ACHN (cell line): ENCODE measurements at regions not wholly inside any gene's neighbourhood (a gene's known extent, or its start where the extent isn't known, plus 50 kb on each side); places are given as distances from the start of the nearest gene placed in this dataset.
"Not testable (repeated sequence)": the region's sequence is repeated elsewhere in the genome, so short reads cannot be mapped to it uniquely, and the experiment has no call there.

ENCODE experiments used
- DNase-seq: peaks from one replicate; pipeline ENCODE4 v3.0.0-alpha.2; 2015
- in situ Hi-C: cut with HindIII; loops from 2 replicates; pipeline ENCODE4 v1.10.0; 2017; ENCODE audit warnings: low sequenced_read_pairs, low pct_ligation_motif_present, low pct_unique_long_range_greater_than_20kb

DNA sequence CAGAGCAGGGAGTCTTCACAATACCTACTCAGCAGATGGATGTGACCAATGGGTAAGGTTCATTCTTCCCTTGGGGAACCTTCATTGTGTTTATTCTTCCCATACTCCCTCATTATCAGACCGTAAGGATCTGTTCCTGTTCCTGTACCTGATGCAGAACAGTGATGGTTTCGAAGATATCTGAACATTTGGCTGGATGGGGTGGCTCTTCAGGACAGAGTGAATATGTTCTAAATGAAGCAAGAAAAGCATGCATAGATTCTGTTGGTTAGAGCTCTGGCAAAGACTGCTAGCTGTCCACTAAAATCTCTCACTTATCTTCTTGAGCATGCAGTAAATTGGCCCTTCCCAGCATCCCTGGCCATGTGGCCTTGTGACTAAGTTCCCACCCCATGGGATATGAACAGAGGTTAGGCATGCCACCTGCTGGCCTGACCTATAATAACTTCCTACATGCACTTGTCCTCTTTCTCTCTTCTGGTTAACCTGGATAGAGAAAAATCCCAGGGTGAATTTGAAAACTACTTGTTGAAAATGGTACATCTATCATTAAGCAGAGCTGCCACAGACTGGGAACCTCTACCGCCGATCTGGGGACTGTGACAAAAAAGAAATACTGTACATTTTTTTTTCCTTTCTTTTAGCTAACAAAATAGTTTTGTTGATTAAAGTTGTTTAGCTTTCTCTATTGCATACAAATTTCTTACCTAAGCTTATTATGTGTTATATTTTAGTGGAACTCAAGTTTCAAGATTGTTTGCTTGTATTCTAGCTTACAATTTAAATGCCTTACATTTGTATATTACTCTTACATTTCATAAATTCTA lies 60.0 kb upstream of the BANK1 start:
- in situ Hi-C loops: no loop called here
- peak; percentile 67 for DNase-seq

DNA sequence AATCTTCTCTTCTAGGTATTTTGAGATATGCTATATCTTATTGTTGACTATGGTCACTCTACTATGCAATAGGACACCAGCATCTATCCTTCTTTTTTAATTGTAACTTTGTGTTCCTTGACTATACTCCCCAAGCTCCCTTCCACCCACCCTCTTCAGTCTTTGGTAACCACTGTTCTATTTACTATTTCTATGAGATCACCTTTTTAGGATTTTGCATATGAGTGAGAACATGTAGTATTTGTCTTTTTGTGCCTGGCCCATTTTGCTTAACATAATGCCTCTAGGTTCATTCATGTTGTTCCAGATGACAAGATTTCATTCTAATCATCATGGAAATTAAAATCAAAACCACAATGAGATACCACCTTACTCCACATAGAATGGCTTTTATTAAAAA lies 63.3 kb upstream of the BANK1 start:
- in situ Hi-C loops: no loop called here
- DNase-seq: no peak

- no peak for DNase-seq
- in situ Hi-C loops: no loop called here
These were observed 66.4 kb upstream of the BANK1 start for GRCh38 chr4:101724093-101724492.

GRCh38 chr4:101718810-101719209 lies 71.7 kb upstream of the BANK1 start:
- in situ Hi-C loops: no loop called here

DNA sequence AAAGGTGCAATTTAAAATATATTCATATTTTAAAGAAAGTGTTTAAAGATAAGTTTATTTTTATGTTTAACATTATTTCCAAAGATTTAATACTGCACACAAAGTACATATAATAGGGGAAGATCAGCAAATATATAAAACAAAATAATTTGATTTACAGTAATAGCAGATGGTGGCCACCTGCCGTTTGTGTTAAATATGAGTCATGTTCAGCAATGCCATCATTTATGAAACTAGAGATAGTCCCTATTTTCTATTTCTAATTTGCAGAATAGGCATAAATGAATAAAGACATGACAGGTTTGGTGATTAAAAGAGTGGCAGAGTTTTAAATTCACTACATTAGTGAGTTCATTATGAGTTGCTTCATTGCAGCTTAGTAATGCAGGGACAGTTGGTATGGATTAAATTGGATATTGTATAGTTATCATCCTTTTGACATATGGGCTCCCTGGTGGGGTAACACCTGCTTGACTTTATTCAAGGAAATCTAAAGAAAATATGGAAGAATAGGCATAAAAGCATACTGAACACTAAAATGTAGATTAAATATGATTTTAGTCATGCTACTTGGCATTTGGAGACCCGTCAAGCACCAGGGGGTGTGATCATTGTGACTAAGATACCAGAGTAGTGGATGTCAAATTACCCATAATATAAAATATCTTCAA lies 78.8 kb upstream of the BANK1 start:
- no peak for DNase-seq

More at GRCh38 chr4:101718810-101719209, 71.7 kb upstream of the BANK1 start:
- no peak for DNase-seq

DNA sequence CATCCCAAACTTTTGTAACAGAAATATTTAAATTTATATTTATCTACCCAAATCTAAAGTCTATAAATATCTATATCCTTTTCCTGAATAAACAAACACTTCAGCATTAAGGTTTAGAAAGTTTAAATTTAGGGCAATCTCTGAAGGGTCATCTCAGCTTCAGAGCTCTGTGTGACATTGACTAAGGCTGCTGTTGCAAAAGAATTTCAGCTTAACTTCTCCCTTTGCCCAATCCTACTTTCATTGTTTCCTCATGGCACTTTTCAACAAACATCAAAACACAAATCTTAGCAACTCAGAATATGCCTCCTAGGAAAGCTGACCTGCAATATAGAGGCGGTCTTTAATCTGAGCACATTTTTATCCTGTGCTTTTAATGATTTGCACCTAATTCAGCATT lies 79.7 kb upstream of the BANK1 start:
- in situ Hi-C loops: no loop called here
- no peak for DNase-seq

More for the DNA sequence above, 78.8 kb upstream of the BANK1 start:
- in situ Hi-C loops: no loop called here

GRCh38 chr4:101708293-101709039 lies 82.1 kb upstream of the BANK1 start:
- DNase-seq: no peak
- in situ Hi-C loops: no loop called here

- no peak for DNase-seq
- in situ Hi-C loops: no loop called here
These were observed 82.9 kb upstream of the BANK1 start for GRCh38 chr4:101707596-101707995.

DNA sequence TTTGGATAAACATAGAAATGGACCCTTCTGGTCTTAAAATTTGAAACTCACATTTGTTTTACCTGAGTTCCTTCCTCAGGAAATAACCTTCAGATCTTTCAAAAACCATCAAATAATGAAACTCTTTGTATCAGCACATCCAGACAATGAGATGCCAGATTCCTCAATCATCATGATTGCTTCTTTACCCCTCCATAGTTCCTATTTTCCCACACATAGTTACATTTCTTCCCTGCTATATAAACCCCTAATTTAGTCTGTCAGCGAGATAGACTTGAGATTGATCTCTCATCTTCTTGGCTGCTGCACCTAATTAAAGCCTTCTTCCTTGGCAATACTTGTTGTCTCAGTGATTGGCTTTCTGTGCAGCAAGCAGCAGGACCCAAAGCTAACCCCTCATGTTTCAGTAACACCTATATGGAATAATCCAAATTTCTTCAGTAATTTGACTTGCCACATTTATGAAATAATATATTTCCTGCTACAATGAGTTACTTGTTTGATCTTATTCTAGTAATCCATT lies 83.9 kb upstream of the BANK1 start:
- in situ Hi-C loops: no loop called here
- no peak for DNase-seq

- in situ Hi-C loops: no loop called here
- DNase-seq: no peak
These were observed 89.0 kb upstream of the BANK1 start for GRCh38 chr4:101701551-101701950.

DNA sequence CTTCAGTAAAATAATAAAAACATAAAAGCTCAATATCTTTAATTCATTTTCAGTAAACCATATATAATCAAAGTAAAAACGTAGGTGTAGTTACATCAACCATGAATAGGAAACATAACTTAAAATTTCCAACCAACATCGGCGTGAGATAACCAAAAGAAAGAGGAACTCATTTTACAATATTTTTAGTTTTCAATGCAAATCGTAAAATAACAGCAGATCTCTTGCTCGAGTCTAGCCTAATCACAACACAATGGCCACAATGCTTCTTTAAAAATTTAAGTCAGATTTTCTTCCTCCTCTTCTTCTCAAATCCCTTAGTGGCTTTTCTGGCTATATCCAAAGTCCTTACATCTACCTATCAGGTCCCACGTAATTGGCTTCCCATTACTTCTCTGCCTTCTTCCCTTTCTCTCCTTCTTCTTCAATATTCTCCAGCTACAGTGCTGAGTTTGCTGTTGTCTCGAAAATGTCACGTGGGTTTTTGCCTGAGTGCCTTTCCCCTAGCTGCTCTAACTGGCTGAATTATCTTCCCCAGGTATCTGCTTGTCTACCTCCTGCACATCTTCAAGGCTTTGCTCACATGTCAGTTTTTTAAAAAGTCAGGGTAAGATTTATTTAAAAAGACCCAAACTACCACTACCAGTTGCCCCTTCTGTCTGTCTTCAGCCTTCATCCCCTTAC lies 90.9 kb upstream of the BANK1 start:
- in situ Hi-C loops: no loop called here
- no peak for DNase-seq

DNA sequence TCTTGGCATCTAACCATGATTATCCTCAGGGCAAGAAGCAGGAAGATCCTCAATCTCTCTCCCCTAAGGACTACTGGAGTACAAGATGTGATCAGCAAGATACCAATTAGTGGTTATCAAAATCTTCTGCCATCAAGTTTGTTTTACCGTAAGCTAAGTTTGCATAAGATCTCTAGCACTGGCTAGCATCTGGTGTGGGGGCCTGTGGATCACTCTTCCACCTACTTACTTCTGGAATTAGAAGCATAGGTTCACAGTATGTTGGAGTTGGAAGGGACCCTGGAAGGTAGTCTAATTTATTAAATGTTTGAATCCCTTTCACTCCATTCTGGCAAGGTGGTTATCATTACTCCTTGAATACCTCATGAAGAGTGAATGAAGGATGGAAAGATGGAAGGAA lies 93.3 kb upstream of the BANK1 start:
- in situ Hi-C loops: no loop called here
- no peak for DNase-seq

DNA sequence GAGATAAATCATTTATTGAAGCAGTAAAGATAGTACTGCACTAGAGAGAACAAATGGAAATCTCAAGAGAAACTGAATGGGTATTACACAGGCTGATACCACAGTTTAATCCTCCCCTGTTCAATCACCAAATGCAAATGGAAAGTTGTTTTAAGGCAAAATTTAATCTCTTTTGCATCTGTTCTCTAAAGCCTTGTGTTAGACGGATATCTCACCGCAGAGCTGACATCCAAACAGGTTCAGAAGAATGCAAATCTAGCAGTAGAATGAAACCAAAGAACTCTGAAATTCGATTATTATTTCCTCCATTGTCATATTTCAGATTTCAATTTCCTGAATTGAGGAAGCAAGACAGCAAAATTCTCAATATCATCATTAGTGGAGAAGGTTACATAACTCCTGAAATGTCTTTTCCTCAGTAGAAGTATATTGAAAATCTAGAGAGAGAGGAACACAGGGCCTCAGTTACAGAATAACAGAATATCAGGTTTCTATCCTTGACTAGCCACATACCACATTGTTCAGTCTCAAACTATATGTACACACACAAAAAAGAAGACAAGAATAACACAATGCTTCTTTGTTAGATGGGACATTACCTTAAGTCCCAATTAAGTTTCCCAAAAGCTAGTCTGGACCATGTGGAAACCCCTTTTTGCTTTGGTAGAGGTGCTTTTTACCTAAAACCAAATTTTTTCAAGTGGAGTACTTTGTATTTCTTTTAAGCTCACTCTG lies 94.1 kb upstream of the BANK1 start:
- in situ Hi-C loops: no loop called here
- no peak for DNase-seq

GRCh38 chr4:101695176-101695575 lies 95.4 kb upstream of the BANK1 start:
- DNase-seq: no peak
- in situ Hi-C loops: no loop called here

DNA sequence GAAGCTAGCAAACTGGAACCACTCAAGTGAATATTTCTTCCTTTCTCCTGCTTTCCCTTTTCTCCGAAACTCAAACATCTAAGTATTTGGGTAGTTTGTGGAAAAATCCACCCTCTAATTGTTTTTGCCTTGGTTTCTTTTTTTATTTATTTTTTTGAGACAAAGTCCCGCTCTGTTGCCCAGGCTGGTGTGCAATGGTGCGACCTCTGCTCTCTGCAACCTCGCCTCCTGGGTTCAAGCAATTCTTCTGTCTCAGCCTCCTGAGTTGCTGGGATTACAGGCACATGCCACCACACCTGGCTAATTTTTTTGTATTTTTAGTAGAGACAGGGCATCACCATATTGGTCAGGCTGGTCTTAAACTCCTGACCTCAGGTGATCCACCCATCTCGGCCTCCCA lies 96.1 kb upstream of the BANK1 start:
- DNase-seq, in situ Hi-C loops: not testable (repeated sequence)

DNA sequence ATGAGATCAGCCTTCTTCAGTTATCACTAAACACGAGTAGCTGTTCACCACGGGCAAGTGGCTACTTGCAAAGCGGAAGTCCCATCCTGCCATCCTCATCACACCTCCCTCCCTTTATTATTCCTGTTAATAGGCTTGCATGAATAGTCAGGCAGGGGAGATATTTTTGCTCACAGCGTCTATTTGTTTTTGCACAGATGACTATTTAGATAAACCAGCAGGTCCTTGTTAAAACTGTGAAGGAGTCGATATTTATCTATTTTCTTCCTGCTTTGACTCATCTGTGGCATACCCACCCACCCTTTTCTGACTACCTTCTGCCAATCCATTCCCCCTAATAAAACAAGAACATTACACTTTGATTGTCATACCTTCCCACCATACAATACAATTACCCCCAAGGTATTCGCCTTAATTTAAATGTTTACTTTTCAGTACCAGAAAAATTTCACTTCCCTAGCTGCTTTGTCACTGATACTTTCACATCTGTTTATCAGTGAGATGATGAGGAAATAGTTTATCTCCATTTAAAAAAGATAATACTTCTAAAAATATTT lies 96.6 kb upstream of the BANK1 start:
- no peak for DNase-seq
- in situ Hi-C loops: no loop called here

- DNase-seq: no peak
- in situ Hi-C loops: no loop called here
These were observed 101.3 kb upstream of the BANK1 start for GRCh38 chr4:101689220-101689619.

DNA sequence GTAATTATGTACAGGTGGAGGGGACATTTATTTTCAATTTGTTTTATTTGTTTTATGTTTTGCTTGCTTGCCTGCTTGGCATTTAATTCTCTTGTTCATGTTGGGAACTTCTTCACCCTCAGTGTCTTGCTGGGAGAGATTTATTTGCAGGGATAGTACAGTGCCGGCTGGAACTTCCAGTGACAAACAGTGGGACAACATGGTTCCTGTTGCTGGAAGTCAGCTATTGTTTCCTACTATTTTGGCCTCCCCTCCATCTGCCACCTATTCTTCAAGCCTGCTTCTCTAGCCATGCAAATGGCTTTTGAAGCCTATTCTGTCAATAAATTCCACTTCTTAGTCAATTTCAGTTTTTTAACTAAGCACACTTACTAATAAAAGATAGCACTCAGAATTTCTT lies 105.4 kb upstream of the BANK1 start:
- in situ Hi-C loops: no loop called here
- no peak for DNase-seq
